K562 (cell line): ENCODE measurements at regions not wholly inside any gene's neighbourhood (a gene's known extent, or its start where the extent isn't known, plus 50 kb on each side); places are given as distances from the start of the nearest gene placed in this dataset.

Source experiments
- ATAC-seq: fragments of 200-7000 bp; cut with Tn5 transposase; 3 replicates; pipeline ENCODE4 v1.9.1; 2020; ENCODE audit warnings: moderate library complexity
- BruUV-seq: library from RNA; stranded (reverse); fragments of 400-500 nt; replicated peaks from 2 replicates; lab custom pipeline; 2021; lab: Mats Ljungman, UMichigan
- CTCF ChIA-PET: fragments of 300-600 bp; formaldehyde crosslinking; extraction: SDS; loops from one replicate; lab custom pipeline; 2021; ENCODE audit warnings: low intra/inter-chr PET ratio; lab: Yijun Ruan, JAX
- POLR2A ChIA-PET: fragments of 300-600, 350-650 bp; sonication (Branson Sonifier 250); formaldehyde crosslinking; extraction: SDS; loops from one replicate; lab custom pipeline; 2021; ENCODE audit warnings: antibody characterized with exemption, inconsistent platforms; lab: Yijun Ruan, JAX
- DNase-seq, 4 experiments: peaks; one replicate each; pipeline versions ENCODE4 v3.0.0 to v3.0.0-alpha.2; 2011 to 2018; ENCODE audit warnings: low spot score in 3 of 4, mixed read lengths in 3 of 4; ENCODE audit errors: extremely low read depth in 1 of 4
- FAIRE-seq: peaks from 2 replicates; lab custom pipeline; 2011; peaks lifted over from hg19 to GRCh38; lab: Jason Lieb, UNC
- H2AFZ ChIP-seq: 2 replicates; pipeline ENCODE4 v1.6.0; 2011; ENCODE audit warnings: low read depth, low read length, control low read depth, inconsistent platforms
- H3K27ac ChIP-seq: fragments of 200-600 bp; 3 replicates; pipeline ENCODE4 v1.8.0; 2011; ENCODE audit warnings: low read depth, mild to moderate bottlenecking, control low read depth, inconsistent platforms, low read length, moderate library complexity, mixed read lengths; ENCODE audit errors: extremely low read depth
- H3K27me3 ChIP-seq, 2 experiments: fragments of 300-600 bp in 1 of 2; 2 replicates in 1 of 2; 3 replicates in 1 of 2; pipeline versions ENCODE4 v1.6.0 to v1.8.0; 2011; ENCODE audit warnings: inconsistent platforms in 2 of 2, low read length in 2 of 2, mild to moderate bottlenecking in 1 of 2, mixed read lengths in 1 of 2, moderate library complexity in 1 of 2; ENCODE audit not compliant: control insufficient read depth in 2 of 2, insufficient read depth in 2 of 2
- H3K36me3 ChIP-seq: fragments of 300-600 bp; 3 replicates; pipeline ENCODE4 v1.8.0; 2011; ENCODE audit warnings: mild to moderate bottlenecking, low read length, inconsistent platforms; ENCODE audit not compliant: control insufficient read depth, insufficient read depth
- H3K4me1 ChIP-seq, 2 experiments: fragments of 200-600 bp in 1 of 2; replicated peaks in 1 of 2; 2 replicates in 1 of 2; 3 replicates in 1 of 2; pipeline versions ENCODE4 v1.5.1 to v1.8.0; 2011; ENCODE audit warnings: inconsistent platforms in 2 of 2, low read length in 2 of 2, mild to moderate bottlenecking in 1 of 2, mixed read lengths in 1 of 2, moderate library complexity in 1 of 2; ENCODE audit not compliant: control insufficient read depth in 2 of 2, insufficient read depth in 2 of 2
- H3K4me2 ChIP-seq: 2 replicates; pipeline ENCODE4 v1.6.1; 2011; ENCODE audit warnings: low read length, control low read depth, inconsistent platforms, mixed read lengths; ENCODE audit not compliant: insufficient read depth
- H3K4me3 ChIP-seq: fragments of 200-600 bp; sonication (generic), shearing (Covaris generic); 2 replicates; pipeline ENCODE4 v1.5.1; 2016; ENCODE audit warnings: control low read depth, inconsistent platforms
- H3K79me2 ChIP-seq: fragments of 200-600 bp; 3 replicates; pipeline ENCODE4 v1.8.0; 2011; ENCODE audit warnings: low read length, inconsistent platforms; ENCODE audit not compliant: control insufficient read depth, insufficient read depth
- H3K9ac ChIP-seq, 2 experiments: 2 replicates each; pipeline versions ENCODE4 v1.6.0 to v1.6.1; 2011; ENCODE audit warnings: low read depth in 2 of 2, low read length in 2 of 2, control low read depth in 1 of 2, inconsistent platforms in 1 of 2, mild to moderate bottlenecking in 1 of 2, mixed read lengths in 1 of 2; ENCODE audit not compliant: insufficient read depth in 1 of 2
- H3K9me1 ChIP-seq: one replicate; pipeline ENCODE4 v1.6.0; 2011; ENCODE audit warnings: inconsistent platforms, mild to moderate bottlenecking, low read length, moderate library complexity; ENCODE audit not compliant: control insufficient read depth, insufficient read depth
- H3K9me3 ChIP-seq: replicated peaks from 2 replicates; pipeline ENCODE4 v1.5.1; 2011; ENCODE audit warnings: low read depth, low read length, inconsistent platforms; ENCODE audit not compliant: control insufficient read depth, insufficient read depth
- H4K20me1 ChIP-seq: replicated peaks from 2 replicates; pipeline ENCODE4 v1.6.1; 2011; ENCODE audit warnings: low read length, inconsistent platforms, mixed read lengths; ENCODE audit not compliant: control insufficient read depth, insufficient read depth
- ARID1B ChIP-seq: fragments of 450-650 bp; IDR thresholded peaks from 2 replicates; pipeline ENCODE4 v1.6.1; 2016; ENCODE audit warnings: antibody characterized with exemption, mild to moderate bottlenecking, inconsistent platforms
- BHLHE40 ChIP-seq: IDR thresholded peaks from 2 replicates; pipeline ENCODE4 v1.6.1; 2011; ENCODE audit warnings: low read length, improper control_type of control experiment
- C11orf30 ChIP-seq: fragments of 450-650 bp; IDR thresholded peaks from 2 replicates; pipeline ENCODE4 v1.6.1; 2016; ENCODE audit warnings: low read depth, mild to moderate bottlenecking
- EP400 ChIP-seq: fragments of 450-650 bp; IDR thresholded peaks from 2 replicates; pipeline ENCODE4 v1.6.1; 2017; ENCODE audit warnings: antibody characterized with exemption, mild to moderate bottlenecking, moderate library complexity
- HDAC1 ChIP-seq, 2 experiments: fragments of 450-650 bp; IDR thresholded peaks; 2 replicates each; pipeline ENCODE4 v1.6.1; 2016 to 2017; ENCODE audit warnings: inconsistent platforms in 1 of 2, mild to moderate bottlenecking in 1 of 2, moderate library complexity in 1 of 2
- HEY1 ChIP-seq: fragments of 250-450 bp; sonication (Bioruptor Pico); IDR thresholded peaks from 2 replicates; pipeline ENCODE4 v1.5.0; 2020; ENCODE audit warnings: mild to moderate bottlenecking, moderate library complexity, borderline replicate concordance
- JUNB ChIP-seq: fragments of 450-650 bp; formaldehyde crosslinking; conservative IDR thresholded peaks from 2 replicates; pipeline ENCODE4 v1.4.0; 2020; ENCODE audit warnings: mild to moderate bottlenecking
- POLR2H ChIP-seq: IDR thresholded peaks from 2 replicates; pipeline ENCODE4 v1.6.1; 2016; ENCODE audit warnings: missing genetic modification characterization, low read depth, mild to moderate bottlenecking, control low read depth, missing compliant biosample characterization, moderate library complexity
- THRAP3 ChIP-seq: fragments of 450-650 bp; IDR thresholded peaks from 2 replicates; pipeline ENCODE4 v1.6.1; 2016; ENCODE audit warnings: mild to moderate bottlenecking, inconsistent platforms, borderline replicate concordance
- TRIM28 ChIP-seq: fragments of 450-650 bp; IDR thresholded peaks from 2 replicates; pipeline ENCODE4 v1.6.1; 2017
- ZKSCAN1 ChIP-seq: fragments of 150-350 bp; IDR thresholded peaks from 2 replicates; pipeline ENCODE4 v1.6.1; 2016; ENCODE audit warnings: low read depth, low read length
- ZKSCAN8 ChIP-seq: fragments of 200-800 bp; sonication (Bioruptor generic); IDR thresholded peaks from 2 replicates; pipeline ENCODE4 v1.6.1; 2016; ENCODE audit warnings: missing genetic modification characterization, missing compliant biosample characterization
- ZNF217 ChIP-seq: sonication (generic); formaldehyde crosslinking; IDR thresholded peaks from 2 replicates; pipeline ENCODE4 v1.8.0; 2022; ENCODE audit warnings: mild to moderate bottlenecking, missing genetic modification reagents
- ZNF274 ChIP-seq: IDR thresholded peaks from 2 replicates; pipeline ENCODE4 v1.6.1; 2011; ENCODE audit warnings: low read depth, mild to moderate bottlenecking, low read length, moderate library complexity, borderline replicate concordance
- ZNF408 ChIP-seq: fragments of 250-450 bp; sonication (Bioruptor Pico); IDR thresholded peaks from 2 replicates; pipeline ENCODE4 v1.4.0; 2020; ENCODE audit warnings: low read depth, mild to moderate bottlenecking, moderate library complexity
- ZNF785 ChIP-seq: fragments of 250-450 bp; sonication (Bioruptor Pico); IDR thresholded peaks from 2 replicates; pipeline ENCODE4 v1.4.0; 2020; ENCODE audit warnings: mild to moderate bottlenecking
- in situ Hi-C: fragments of 300-500 bp; cut with MboI; formaldehyde crosslinking; loops from 4 replicates; pipeline ENCODE4 v1.15.0; 2018; ENCODE audit warnings: inconsistent platforms, mixed read lengths
- intact Hi-C: fragments of 100-400 bp; cut with micrococcal nuclease; formaldehyde crosslinking; loops from 2 replicates; pipeline ENCODE4 v1.14.2; 2022
- TF ChIP-seq, protein P1 (sequence below): fragments of 250-450 bp; sonication (Bioruptor Pico); IDR thresholded peaks from 2 replicates; pipeline ENCODE4 v1.5.0; 2021; ENCODE audit warnings: mild to moderate bottlenecking, borderline replicate concordance
- TF ChIP-seq, protein P2 (sequence below): fragments of 250-450 bp; sonication (Bioruptor Pico); IDR thresholded peaks from 2 replicates; pipeline ENCODE4 v1.8.0; 2022; ENCODE audit warnings: moderate library complexity, mild to moderate bottlenecking, inconsistent platforms
- TF ChIP-seq, protein P3 (sequence below): sonication (generic); formaldehyde crosslinking; IDR thresholded peaks from 2 replicates; pipeline ENCODE4 v1.8.1; 2022; ENCODE audit warnings: missing genetic modification reagents
- TF ChIP-seq, protein P4 (sequence below): fragments of 450-650 bp; IDR thresholded peaks from 2 replicates; pipeline ENCODE4 v1.7.1; 2018; ENCODE audit warnings: mild to moderate bottlenecking, low read depth; ENCODE audit not compliant: partially characterized antibody

DNA sequence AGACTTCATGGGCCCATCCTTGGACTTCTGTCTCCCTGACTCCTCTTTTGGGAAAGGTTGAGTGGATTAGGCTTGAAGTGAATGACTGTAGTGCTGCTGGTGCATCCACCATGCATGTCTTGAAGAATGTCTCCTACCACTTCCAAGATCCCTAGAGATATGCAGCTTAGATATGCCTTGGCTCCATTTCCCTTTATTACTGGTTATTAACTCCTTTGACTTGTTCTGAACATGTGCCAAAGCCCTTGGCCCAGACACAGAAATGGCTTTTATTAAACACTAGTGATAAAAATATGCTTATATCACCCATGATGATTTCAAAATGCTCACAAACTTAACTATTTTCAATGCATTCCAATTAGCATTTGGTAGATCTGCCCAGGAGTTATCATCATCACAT, 90.0 kb upstream of the SLC14A2 start:
- Histone ChIP-seq H3K4me2 (no peak overlapping the region), H3K4me3 (no peak overlapping the region), H3K9ac (no peak overlapping the region), H2AFZ (no peak overlapping the region), H4K20me1 (no peaks in the 10 kb centered on the region), H3K27me3 (no peaks in the 10 kb centered on the region), H3K4me1 (no peaks in the 10 kb centered on the region), H3K36me3 (no peaks in the 10 kb centered on the region), H3K27ac (no peak overlapping the region), H3K79me2 (no peaks in the 10 kb centered on the region), H3K9me3 (no peaks in the 10 kb centered on the region), H3K9me1 (no peaks in the 10 kb centered on the region)
- in situ Hi-C loops = no loop called here
- DNase-seq (no peak), ATAC-seq (no peak), FAIRE-seq (no peak)
- CTCF ChIA-PET = no interaction called here
- no peak for TF ChIP-seq ZKSCAN8 (CRISPR knock-in tag)
- TF ChIP-seq, protein P1, sequence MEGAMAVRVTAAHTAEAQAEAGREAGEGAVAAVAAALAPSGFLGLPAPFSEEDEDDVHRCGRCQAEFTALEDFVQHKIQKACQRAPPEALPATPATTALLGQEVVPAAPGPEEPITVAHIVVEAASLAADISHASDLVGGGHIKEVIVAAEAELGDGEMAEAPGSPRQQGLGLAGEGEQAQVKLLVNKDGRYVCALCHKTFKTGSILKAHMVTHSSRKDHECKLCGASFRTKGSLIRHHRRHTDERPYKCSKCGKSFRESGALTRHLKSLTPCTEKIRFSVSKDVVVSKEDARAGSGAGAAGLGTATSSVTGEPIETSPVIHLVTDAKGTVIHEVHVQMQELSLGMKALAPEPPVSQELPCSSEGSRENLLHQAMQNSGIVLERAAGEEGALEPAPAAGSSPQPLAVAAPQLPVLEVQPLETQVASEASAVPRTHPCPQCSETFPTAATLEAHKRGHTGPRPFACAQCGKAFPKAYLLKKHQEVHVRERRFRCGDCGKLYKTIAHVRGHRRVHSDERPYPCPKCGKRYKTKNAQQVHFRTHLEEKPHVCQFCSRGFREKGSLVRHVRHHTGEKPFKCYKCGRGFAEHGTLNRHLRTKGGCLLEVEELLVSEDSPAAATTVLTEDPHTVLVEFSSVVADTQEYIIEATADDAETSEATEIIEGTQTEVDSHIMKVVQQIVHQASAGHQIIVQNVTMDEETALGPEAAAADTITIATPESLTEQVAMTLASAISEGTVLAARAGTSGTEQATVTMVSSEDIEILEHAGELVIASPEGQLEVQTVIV = no peak
- TF ChIP-seq, protein P2, sequence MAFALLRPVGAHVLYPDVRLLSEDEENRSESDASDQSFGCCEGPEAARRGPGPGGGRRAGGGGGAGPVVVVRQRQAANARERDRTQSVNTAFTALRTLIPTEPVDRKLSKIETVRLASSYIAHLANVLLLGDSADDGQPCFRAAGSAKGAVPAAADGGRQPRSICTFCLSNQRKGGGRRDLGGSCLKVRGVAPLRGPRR (CRISPR knock-in tag) = no peak
- no peak for TF ChIP-seq HDAC1 (IDR thresholded peaks at IDR 0.05)
- TF ChIP-seq, protein P3, sequence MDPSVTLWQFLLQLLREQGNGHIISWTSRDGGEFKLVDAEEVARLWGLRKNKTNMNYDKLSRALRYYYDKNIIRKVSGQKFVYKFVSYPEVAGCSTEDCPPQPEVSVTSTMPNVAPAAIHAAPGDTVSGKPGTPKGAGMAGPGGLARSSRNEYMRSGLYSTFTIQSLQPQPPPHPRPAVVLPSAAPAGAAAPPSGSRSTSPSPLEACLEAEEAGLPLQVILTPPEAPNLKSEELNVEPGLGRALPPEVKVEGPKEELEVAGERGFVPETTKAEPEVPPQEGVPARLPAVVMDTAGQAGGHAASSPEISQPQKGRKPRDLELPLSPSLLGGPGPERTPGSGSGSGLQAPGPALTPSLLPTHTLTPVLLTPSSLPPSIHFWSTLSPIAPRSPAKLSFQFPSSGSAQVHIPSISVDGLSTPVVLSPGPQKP (CRISPR knock-in tag) = no peak
- no peak for TF ChIP-seq ZNF785 (CRISPR knock-in tag)
- TF ChIP-seq ZKSCAN1 = no peak
- TF ChIP-seq ZNF408 = no peak
- TF ChIP-seq POLR2H (tag) = no peak
- no peak for TF ChIP-seq EP400
- no peak for TF ChIP-seq BHLHE40
- no peak for TF ChIP-seq THRAP3
- TF ChIP-seq ZNF217 = no peak
- no peak for TF ChIP-seq ARID1B
- no peak for TF ChIP-seq JUNB (CRISPR knock-in tag)
- TF ChIP-seq C11orf30 = no peak
- TF ChIP-seq, protein P4, sequence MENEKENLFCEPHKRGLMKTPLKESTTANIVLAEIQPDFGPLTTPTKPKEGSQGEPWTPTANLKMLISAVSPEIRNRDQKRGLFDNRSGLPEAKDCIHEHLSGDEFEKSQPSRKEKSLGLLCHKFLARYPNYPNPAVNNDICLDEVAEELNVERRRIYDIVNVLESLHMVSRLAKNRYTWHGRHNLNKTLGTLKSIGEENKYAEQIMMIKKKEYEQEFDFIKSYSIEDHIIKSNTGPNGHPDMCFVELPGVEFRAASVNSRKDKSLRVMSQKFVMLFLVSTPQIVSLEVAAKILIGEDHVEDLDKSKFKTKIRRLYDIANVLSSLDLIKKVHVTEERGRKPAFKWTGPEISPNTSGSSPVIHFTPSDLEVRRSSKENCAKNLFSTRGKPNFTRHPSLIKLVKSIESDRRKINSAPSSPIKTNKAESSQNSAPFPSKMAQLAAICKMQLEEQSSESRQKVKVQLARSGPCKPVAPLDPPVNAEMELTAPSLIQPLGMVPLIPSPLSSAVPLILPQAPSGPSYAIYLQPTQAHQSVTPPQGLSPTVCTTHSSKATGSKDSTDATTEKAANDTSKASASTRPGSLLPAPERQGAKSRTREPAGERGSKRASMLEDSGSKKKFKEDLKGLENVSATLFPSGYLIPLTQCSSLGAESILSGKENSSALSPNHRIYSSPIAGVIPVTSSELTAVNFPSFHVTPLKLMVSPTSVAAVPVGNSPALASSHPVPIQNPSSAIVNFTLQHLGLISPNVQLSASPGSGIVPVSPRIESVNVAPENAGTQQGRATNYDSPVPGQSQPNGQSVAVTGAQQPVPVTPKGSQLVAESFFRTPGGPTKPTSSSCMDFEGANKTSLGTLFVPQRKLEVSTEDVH = no peak
- TF ChIP-seq HEY1 (CRISPR knock-in tag) = no peak
- TF ChIP-seq TRIM28 = no peak
- no peak for TF ChIP-seq ZNF274
- no TSS peak for BruUV-seq
- intact Hi-C loops = no loop called here
- POLR2A ChIA-PET = no interaction called here
